ENCODE measurements at regions not wholly inside any gene's neighbourhood (a gene's known extent, or its start where the extent isn't known, plus 50 kb on each side); places are given as distances from the start of the nearest gene placed in this dataset.

DNA sequence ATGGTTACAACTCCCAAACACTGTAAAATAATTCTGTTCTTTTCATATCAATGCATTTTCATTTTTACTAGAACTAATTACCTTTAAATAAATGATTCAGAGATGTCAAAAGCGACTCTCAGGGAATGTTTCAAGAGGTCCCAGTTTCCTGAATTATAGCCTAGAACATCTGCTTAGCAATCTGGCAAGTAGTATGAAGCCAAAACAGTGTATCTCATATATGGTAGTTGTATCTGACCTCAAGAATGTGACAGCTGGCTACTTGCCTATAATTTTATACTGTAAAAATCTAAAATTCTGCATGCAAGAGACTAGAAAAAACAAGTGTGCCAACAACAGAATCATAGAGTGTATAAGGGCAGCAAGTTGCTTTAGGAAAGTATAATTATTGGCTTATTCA lies 187.7 kb upstream of the POU5F2 start:
- DNase-seq: peak; percentile 58

GRCh38 chr5:93926831-93927620 lies 185.6 kb upstream of the POU5F2 start:
- peak; percentile 49 for DNase-seq

DNA sequence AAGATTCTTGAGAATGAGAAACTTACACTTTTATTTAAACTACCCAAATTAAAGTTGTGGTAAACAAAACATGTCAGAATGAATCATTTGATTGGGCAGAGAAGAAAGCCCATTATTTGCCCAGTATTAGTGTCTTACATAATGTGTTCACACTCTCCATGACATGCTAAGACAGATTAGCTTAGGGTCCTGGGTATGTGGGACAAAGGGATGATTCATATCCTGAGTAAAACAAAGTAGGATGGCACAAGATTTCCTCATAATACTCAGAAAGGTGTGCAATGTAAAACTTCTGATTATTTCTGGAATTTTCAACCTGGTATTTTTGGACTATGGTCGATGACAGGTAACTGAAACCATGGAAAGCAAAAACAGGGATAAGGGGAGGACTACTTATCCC lies 183.9 kb upstream of the POU5F2 start:
- DNase-seq: no peak

GRCh38 chr5:93924628-93925027 lies 183.2 kb upstream of the POU5F2 start:
- DNase-seq: peak; percentile 36

GRCh38 chr5:93922551-93922950 lies 181.2 kb upstream of the POU5F2 start:
- no peak for DNase-seq

- DNase-seq: no peak
These were observed 179.6 kb upstream of the POU5F2 start for GRCh38 chr5:93921001-93921400.

- no peak for DNase-seq
These were observed 175.5 kb upstream of the POU5F2 start for GRCh38 chr5:93916872-93917271.

GRCh38 chr5:93915142-93915553 lies 173.7 kb upstream of the POU5F2 start:
- DNase-seq: peak; percentile 49

- DNase-seq: no peak
These were observed 170.2 kb upstream of the POU5F2 start for GRCh38 chr5:93911609-93912008.

DNA sequence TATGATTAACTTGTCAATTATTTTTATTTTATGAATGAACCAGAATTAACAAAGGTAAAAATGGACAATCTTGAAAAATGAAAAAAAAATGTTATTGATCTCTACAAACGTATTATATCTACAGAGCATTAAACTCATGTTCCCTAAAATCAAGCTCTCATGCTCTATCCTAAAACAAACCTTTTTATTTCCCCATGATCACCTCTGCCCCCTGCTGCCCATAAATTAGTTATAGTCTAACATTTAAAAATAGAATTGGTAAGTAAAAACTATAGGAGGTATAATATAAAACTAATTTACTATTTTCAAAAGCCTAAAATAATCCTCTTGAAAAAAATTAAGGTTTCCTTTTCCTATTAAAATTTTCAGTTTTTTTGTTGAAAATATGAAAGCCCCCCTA lies 168.0 kb upstream of the POU5F2 start:
- DNase-seq: no peak

DNA sequence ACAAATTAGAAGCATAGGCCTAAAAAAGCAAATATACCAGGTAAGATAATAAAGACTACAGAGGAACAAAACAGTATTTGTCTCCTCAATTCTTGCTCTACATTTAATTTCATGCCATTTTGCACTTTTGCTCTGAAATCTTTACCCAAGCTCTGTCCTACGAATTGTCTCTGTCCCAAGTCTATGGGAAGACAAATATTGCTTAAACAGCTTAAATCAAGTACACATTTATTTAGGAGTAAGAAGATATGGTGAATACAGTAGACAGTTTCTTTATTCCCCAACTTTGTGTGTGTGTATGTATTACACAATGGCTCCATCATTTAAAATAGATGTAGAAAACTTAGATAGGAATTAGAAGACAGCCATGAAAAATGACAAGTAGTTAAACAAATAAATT lies 163.5 kb upstream of the POU5F2 start:
- no peak for DNase-seq

DNA sequence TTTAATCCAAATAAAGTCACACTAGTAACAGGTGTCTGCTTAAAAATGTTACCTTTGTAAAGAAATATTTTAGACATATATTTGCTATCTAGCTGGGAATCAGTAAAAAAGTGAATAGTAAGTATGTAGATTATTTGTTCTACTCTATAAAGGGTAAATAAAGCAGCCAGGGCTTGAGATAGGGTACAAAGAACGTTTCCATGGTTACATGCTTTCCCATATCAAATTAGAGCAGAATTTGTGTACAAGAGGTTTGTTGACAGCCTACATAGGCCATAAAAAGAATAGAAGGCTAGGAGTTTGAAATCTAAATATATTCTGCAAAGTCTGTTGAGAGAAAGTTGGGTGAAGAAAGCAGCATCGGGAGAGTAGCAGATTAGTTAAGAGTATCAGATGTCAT lies 160.9 kb upstream of the POU5F2 start:
- no peak for DNase-seq

- DNase-seq: peak; percentile 9
These were observed 157.7 kb upstream of the POU5F2 start for GRCh38 chr5:93899026-93899600.

DNA sequence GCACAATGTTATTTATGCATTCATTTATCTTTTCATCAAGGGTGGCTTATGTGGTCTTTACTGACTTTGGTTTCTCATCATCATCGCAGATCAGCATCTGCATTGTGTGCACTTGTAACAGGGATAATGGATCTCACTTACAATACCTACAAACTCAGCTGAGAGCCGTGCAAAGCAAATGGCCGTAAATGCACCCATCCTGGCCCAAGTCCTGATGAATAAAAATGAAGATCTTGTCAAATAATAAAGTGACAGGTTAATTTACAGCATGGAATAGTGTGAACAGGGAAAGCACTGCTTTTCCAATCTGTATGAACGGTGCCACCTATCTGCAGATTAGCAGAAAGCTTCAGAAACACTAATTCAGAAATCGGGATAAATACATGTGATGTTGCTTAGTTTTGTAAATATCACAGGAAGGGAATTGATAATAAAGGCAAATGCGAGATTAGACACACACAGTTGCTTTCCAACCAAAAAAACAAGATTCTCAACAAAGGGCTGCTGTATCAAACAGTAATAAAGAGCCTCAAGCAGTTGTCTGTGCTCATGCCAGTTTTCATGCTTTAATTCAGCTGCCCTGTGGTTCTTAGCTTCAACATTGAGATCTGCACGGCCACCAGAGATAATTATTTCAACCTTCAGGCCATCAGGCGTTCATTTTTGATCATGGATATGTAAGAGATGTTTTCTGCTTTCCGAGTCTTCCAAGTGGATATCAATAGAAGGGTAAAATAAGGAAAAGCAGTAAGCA lies 153.4 kb upstream of the POU5F2 start:
- DNase-seq: no peak

DNA sequence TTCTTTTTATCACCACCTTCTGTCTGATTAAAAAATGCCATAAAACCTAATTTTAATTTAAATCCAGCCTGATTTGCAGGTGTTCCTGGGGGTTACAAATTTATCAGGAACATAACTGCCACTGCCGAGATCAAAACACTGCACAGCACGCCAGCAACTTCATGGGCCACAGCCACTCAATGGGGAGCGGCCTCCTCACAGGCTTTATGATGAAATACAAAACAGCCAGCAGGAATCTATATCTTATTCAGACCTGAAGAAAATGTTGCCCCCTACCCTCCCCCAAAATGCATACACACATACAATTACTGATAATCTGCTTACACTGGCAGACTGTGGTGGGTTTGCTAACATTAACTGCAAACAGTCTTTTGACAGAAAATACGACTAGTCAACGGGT lies 151.7 kb upstream of the POU5F2 start:
- no peak for DNase-seq

GRCh38 chr5:93892481-93892880 lies 151.1 kb upstream of the POU5F2 start:
- no peak for DNase-seq

GRCh38 chr5:93891491-93892480 lies 150.4 kb upstream of the POU5F2 start:
- no peak for DNase-seq

DNA sequence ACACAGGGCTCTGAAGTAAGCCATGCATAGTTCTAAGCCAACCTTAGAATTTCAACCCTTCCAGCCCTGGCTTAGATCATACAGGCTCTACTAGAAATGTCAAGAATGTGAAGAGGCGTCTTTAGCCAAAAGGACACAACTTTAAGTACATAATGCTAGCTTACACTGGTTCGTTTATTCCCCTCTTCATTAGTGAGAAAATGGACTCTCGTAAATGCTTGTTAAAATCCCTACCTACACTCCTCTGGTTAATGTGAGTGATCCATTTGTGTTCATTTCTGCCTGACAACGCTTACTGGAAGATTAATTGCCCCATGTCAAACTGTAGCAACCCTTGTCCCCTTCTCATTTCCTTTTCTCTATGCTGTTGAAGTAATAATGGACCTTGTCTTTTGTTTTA lies 149.3 kb upstream of the POU5F2 start:
- no peak for DNase-seq

DNA sequence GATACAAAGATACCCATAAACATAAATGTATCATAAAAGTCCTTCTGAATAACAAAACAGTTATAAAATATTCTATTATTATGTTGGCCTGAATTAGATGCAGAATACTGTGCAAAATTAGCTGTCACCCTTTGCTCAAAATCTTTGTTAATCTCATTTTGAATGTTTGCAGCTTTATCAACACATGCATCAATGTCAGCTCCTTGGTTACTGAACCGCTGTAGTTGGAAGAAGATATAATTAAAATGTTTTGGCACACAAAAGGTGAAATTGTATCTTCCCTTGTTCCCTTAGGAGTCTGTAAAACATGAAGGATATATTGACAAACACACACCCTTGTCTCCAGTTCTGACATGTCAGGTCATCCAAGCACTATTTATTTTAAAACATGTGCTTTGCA lies 146.3 kb upstream of the POU5F2 start:
- DNase-seq: no peak

DNA sequence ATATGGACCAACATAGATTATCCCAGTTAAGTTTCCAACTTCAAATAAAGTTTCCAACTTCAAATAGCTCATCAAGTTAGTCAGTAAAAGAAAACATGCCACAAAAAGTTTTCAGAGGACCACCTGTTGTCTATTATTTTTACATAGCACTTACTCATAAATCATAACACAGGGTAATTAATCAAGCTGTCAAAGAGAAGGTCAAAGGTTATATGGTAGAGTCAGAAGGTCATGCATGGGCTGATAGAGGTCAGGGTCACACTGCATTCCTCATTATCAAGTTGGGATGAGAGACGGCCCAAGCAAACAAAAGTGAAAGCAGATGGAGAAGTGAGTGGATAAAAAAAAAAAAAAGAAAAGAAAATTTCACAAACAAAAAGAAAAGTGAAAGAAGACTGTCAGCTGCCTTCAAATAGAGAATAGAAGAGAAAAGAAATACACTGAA lies 145.5 kb upstream of the POU5F2 start:
- no peak for DNase-seq

- no peak for DNase-seq
These were observed 144.9 kb upstream of the POU5F2 start for GRCh38 chr5:93886098-93886806.

- DNase-seq: no peak
These were observed 142.9 kb upstream of the POU5F2 start for GRCh38 chr5:93884254-93884653.

All from fibroblast of skin of right biceps (primary cell).